HG03025 (cell line): ENCODE measurements at regions not wholly inside any gene's neighbourhood (a gene's known extent, or its start where the extent isn't known, plus 50 kb on each side); places are given as distances from the start of the nearest gene placed in this dataset.
"Not testable (repeated sequence)": the region's sequence is repeated elsewhere in the genome, so short reads cannot be mapped to it uniquely, and the experiment has no call there.

Source experiments
- ATAC-seq: cut with Tn5 transposase; IDR thresholded peaks from one replicate; pipeline ENCODE4 v1.9.1; 2021; ENCODE audit warnings: mild to moderate bottlenecking, moderate library complexity; ENCODE audit not compliant: unreplicated experiment, low FRiP score

DNA sequence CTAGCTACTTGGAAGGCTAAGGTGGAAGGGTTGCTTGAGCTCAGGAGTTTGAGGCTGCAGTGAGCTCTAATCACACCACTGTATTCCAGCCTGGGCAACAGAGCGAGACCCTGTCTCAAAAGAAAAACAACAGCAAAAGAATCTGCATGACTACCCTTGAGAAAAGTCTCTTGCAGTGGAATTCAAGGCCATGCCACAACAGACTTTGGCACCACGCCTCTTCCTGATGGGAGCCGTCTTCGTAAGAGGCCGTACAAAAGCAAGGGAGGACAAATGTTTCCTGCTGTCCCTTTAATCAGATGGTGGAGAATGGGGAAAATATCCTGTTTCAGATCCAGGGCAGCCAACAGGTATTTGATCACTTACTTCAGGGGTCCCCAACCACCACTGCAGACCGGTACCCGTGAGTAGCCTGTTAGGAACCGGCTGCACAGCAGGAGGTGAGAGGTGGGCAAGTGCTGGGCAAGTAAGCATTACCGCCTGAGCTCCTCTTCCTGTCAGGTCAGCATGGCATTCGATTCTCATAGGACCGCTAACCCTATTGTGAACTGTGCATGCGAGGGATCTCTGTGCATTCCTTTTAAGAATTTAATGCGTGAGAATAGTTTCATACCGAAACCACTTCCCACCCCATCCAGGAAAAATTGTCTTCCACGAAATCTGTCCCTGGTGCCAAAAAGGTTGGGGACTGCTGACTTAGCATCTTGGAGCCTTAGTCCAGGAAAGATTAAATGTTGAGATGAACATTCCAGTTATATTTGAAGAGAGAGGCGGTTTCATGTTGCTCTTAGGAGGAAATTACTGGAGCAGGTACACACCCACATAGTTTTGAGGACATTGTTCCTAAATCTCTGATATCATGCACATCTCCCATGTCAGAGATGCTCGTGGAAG lies 94.4 kb upstream of the XPO1 start:
- ATAC-seq, result no peak

DNA sequence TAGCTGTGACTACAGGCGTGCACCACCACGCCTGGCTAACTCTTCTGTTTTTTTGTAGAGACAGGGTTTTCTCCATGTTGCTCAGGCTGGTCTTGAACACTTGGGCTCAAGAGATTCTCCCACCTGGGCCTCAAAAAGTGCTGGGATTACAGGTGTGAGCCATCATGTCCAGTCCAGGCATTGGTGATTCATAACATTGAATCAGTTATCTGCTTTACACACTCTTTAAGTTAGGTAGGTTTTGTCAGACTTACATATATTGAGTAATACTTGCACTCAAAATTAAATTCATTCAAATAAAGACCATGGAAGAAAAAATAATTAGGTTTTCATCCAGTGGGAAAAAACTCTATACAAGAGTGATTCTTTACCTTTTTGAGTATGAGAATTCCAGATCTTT lies 93.2 kb upstream of the XPO1 start:
- no peak for ATAC-seq

GRCh38 chr2:61626827-61627226 lies 88.7 kb upstream of the XPO1 start:
- ATAC-seq, result no peak

- no peak for ATAC-seq
Measured at GRCh38 chr2:61623747-61624146, 85.6 kb upstream of the XPO1 start.

DNA sequence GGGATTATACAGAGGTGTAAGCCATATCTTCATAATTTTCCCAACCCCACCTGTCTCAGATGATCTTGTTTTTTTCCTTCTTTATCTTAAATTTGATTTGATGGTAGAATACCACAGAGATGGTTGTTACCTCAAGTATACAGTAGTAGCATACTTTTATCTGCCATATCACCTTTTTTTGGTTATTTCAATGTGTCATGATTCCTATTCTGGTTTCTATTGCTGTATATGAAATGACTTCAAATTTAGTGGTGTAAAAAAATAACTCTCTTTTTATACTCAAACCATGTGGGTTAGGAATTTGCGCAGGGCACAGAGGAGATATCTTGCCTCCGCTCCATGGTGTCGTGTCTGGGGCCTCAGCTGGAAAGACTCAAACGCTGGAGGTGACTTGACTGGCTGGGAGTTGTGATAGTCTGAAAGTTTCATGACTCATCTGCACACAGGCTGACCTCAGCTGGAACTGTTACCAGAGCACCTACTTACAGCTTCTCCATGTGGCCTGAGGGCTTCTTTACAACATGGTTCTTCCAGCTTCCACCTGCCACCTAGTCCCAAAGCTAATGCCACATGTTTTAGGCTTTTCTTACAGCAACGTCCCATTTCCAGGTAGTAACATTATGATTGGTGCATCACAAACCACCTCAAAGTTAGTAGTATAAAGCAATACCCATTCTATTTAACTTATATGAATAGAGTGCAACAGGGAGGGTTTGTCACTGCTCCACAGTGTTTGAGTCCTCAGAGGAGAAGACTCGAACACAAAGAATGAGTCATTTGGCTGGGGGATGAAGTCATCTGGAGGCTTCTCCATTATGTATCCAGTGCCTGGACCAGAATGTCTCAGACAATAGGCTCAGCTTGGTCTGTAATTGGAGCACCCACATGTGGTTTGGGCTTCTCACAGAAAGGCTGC lies 82.3 kb upstream of the XPO1 start:
- ATAC-seq, result no peak

DNA sequence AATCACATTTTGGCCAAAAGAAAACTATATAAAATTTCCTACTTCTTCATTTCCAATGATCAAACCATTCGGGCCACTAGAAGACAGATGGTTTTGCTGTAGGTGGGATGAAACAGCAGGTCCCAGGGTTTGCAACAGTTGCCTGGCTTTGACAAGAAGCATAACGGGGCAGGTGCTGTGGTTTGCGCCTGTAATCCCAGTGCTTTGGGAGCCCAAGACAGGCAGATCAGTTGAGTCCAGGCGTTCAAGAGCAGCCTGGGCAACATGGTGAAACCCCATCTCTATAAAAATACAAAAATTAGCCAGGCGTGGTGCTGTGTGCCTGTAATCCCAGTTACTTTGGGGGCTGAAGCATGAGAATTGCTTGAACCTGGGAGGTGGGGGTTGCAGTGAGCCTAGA lies 81.4 kb upstream of the XPO1 start:
- ATAC-seq, result no peak

GRCh38 chr2:61617610-61618009 lies 79.5 kb upstream of the XPO1 start:
- no peak for ATAC-seq

GRCh38 chr2:61605245-61605644 lies 67.1 kb upstream of the XPO1 start:
- no peak for ATAC-seq

DNA sequence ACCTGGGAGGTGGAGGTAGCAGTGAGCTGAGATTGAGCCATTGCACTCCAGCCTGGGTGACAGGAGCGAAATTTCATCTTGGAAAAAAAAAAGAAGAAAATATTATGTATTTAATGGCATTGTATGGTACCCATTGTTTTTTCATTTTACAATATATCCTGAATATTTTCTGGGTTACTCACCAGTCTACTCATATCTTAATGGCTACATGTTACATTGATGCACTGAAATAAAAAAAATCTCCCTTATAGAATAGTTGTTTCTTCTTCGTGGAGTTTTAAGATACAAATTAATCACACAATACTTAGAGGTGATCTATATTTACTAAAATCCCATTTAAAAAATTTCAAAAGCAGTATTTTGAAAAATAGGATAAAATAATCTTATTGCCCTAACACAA lies 66.3 kb upstream of the XPO1 start:
- ATAC-seq, result no peak

DNA sequence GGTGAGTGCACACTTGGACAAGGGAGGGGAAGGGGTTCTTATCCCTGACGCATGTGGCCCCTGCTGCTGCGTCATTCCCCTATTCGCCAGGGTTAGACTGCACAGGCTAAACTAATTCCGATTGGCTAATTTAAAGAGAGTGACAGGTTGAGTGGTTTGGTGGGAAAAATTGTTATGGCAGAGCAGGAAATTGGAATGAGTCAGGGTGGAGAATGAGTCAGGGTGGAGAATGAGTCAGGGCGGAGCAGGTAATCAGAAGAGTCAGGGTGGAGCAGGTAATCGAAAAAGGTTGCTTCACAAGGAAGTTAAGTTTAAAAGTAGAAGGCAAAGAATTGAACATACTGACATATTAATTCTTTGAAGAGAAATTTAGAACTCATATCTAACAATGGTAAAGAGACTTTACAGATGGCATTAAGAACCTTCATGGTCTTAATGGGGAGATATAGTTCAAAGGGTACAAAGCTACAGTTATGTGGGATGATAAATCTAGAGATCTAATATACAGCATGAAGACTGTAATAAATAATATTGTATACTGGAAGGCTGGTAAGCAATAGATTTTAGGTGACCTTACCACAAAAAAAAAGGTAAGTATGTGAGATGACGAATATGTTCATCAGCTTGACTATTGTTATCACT lies 60.5 kb upstream of the XPO1 start:
- not testable (repeated sequence) for ATAC-seq

DNA sequence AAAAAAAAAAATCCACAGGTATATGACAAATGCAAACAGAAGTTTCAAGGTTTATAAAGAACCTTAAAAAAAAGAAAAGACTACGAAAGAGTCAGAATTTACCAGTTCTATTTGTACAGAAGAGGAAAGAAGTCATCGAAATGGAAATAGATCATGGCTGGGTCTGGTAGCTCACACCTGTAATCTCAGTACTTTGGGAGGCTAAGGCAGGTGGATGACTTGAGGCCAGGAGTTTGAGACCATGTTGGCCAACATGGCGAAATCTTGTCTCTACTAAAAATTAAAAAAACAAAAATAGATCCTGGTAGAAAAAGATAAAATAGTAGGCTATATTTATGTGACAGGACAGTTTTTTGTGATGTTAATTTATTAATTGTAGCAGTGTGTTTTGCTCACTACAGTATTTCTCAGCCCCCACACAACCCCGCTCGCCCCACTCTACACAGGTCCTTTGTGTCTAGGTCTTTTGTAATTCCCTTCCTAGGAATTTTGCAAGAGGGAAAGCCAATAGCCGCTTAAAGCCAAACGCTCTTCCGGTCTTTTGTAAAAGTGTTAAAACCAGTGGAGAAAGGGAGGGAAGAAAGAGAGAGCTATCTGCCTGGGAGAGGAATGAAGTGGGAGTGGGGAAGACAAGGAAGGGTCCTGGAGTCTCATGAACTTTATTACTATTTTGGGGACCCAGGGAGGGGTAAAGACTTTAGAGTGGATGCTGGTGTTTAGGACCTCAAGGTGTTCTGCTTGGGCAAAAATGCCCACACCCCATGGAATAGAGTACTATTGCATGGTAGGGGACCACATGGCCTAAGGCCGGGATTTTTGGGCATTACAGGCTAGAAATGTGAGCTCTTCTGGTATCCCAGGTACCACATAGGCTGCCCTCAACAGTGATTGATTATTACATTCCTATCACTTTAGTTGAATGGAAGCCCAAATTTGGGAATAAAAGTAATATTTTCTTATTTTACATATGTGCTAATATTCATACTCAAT lies 59.4 kb upstream of the XPO1 start:
- ATAC-seq, result no peak

DNA sequence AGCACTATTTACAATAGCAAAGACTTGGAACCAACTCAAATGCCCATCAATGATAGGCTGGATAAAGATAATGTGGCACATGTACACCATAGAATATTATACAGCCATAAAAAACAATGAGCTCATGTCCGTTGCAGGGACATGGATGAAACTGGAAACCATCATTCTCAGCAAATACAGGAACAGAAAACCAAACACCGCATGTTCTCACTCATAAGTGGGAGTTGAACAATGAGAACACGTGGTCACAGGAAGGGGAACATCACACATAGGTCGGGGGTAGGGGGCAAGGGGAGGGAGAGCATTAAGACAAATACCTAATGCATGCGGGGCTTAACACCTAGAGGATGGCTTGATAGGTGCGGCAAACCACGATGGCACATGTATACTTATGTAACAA lies 56.0 kb upstream of the XPO1 start:
- ATAC-seq, result not testable (repeated sequence)

GRCh38 chr2:61593648-61594047 lies 55.5 kb upstream of the XPO1 start:
- ATAC-seq, result not testable (repeated sequence)

- ATAC-seq, result no peak
Measured at GRCh38 chr2:61590214-61590613, 52.1 kb upstream of the XPO1 start.

GRCh38 chr2:61588566-61588965 lies 50.4 kb upstream of the XPO1 start:
- ATAC-seq, result no peak
